GM12878 (cell line): ENCODE measurements at regions not wholly inside any gene's neighbourhood (a gene's known extent, or its start where the extent isn't known, plus 50 kb on each side); places are given as distances from the start of the nearest gene placed in this dataset.

Source experiments
- ASH2L ChIP-seq: fragments of 300-600, 200-600 bp; sonication (generic); IDR thresholded peaks from 2 replicates; pipeline ENCODE4 v1.6.1; 2017; ENCODE audit warnings: low read depth, mild to moderate bottlenecking, borderline replicate concordance
- CREM ChIP-seq: IDR thresholded peaks from 2 replicates; pipeline ENCODE4 v1.6.1; 2014; ENCODE audit warnings: antibody characterized with exemption, low read depth
- CTCF ChIP-seq, 3 experiments: IDR thresholded peaks in 2 of 3; conservative IDR thresholded peaks in 1 of 3; 2 replicates each; pipeline ENCODE4 v1.5.1; 2011; ENCODE audit warnings: low read depth in 3 of 3, low read length in 3 of 3, mild to moderate bottlenecking in 3 of 3, control low read depth in 2 of 3, moderate library complexity in 2 of 3, inconsistent platforms in 1 of 3, mixed read lengths in 1 of 3; ENCODE audit not compliant: control insufficient read depth in 2 of 3, insufficient read depth in 1 of 3; ENCODE audit errors: extremely low read depth in 1 of 3
- DPF2 ChIP-seq: fragments of 450-650 bp; IDR thresholded peaks from 2 replicates; pipeline ENCODE4 v1.6.1; 2017; ENCODE audit warnings: mild to moderate bottlenecking
- EED ChIP-seq: sonication (generic); IDR thresholded peaks from 2 replicates; pipeline ENCODE4 v1.6.1; 2016; ENCODE audit warnings: antibody characterized with exemption, low read depth
- ETV6 ChIP-seq, 2 experiments: fragments of 450-650 bp in 1 of 2; IDR thresholded peaks in 1 of 2; conservative IDR thresholded peaks in 1 of 2; 2 replicates each; pipeline ENCODE4 v1.6.1; 2014; ENCODE audit warnings: antibody characterized with exemption in 1 of 2, borderline replicate concordance in 1 of 2, low read depth in 1 of 2, mild to moderate bottlenecking in 1 of 2, moderate library complexity in 1 of 2
- EZH2 ChIP-seq: IDR thresholded peaks from 2 replicates; pipeline ENCODE4 v1.6.1; 2012; ENCODE audit warnings: low read depth, mild to moderate bottlenecking, control low read depth, inconsistent platforms, low read length, borderline replicate concordance; ENCODE audit not compliant: control insufficient read depth
- HDAC6 ChIP-seq: fragments of 200-600 bp; sonication (generic); IDR thresholded peaks from one replicate; pipeline ENCODE4 v1.8.0; 2017; ENCODE audit warnings: antibody characterized with exemption; ENCODE audit not compliant: unreplicated experiment
- KAT2A ChIP-seq: conservative IDR thresholded peaks from 2 replicates; pipeline ENCODE4 v1.6.1; 2011; ENCODE audit warnings: low read depth, low read length; ENCODE audit not compliant: control insufficient read depth
- KLF5 ChIP-seq: fragments of 450-650 bp; IDR thresholded peaks from 2 replicates; pipeline ENCODE4 v1.6.1; 2014; ENCODE audit warnings: mild to moderate bottlenecking; ENCODE audit not compliant: partially characterized antibody
- LARP7 ChIP-seq: fragments of 450-650 bp; IDR thresholded peaks from 2 replicates; pipeline ENCODE4 v1.6.1; 2017; ENCODE audit warnings: mild to moderate bottlenecking
- NR2C1 ChIP-seq: fragments of 450-650 bp; IDR thresholded peaks from 2 replicates; pipeline ENCODE4 v1.6.1; 2017; ENCODE audit warnings: antibody characterized with exemption, mild to moderate bottlenecking, moderate library complexity
- POLR2A ChIP-seq: IDR thresholded peaks from 2 replicates; pipeline ENCODE4 v1.6.1; 2011; ENCODE audit warnings: low read depth, mild to moderate bottlenecking, low read length
- POLR2AphosphoS2 ChIP-seq: IDR thresholded peaks from 2 replicates; pipeline ENCODE4 v1.6.1; 2011; ENCODE audit warnings: low read depth, mild to moderate bottlenecking, low read length, improper control_type of control experiment, moderate library complexity
- POU2F2 ChIP-seq: IDR thresholded peaks from 3 replicates; pipeline ENCODE4 v1.6.1; 2011; ENCODE audit warnings: low read depth, mild to moderate bottlenecking, low read length, borderline replicate concordance
- RBBP5 ChIP-seq: fragments of 200-600 bp; sonication (generic); conservative IDR thresholded peaks from 2 replicates; pipeline ENCODE4 v1.6.1; 2016
- SPI1 ChIP-seq: IDR thresholded peaks from 2 replicates; pipeline ENCODE4 v1.6.1; 2011; ENCODE audit warnings: low read depth, mild to moderate bottlenecking, low read length, moderate library complexity, borderline replicate concordance; ENCODE audit not compliant: insufficient read depth
- STAT1 ChIP-seq: fragments of 450-650 bp; conservative IDR thresholded peaks from 2 replicates; pipeline ENCODE4 v1.6.1; 2014; ENCODE audit warnings: antibody characterized with exemption, mild to moderate bottlenecking
- TAF1 ChIP-seq: IDR thresholded peaks from 2 replicates; pipeline ENCODE4 v1.6.1; 2011; ENCODE audit warnings: mild to moderate bottlenecking, low read depth, low read length, borderline replicate concordance
- TCF3 ChIP-seq: IDR thresholded peaks from 2 replicates; pipeline ENCODE4 v1.6.1; 2012; ENCODE audit warnings: low read depth, mild to moderate bottlenecking, low read length, borderline replicate concordance; ENCODE audit not compliant: insufficient read depth
- ZNF207 ChIP-seq: fragments of 450-650 bp; IDR thresholded peaks from 2 replicates; pipeline ENCODE4 v1.6.1; 2014; ENCODE audit warnings: antibody characterized with exemption, mild to moderate bottlenecking, borderline replicate concordance
- ZNF384 ChIP-seq: IDR thresholded peaks from 2 replicates; pipeline ENCODE4 v1.6.1; 2012; ENCODE audit warnings: low read depth, mild to moderate bottlenecking, low read length, improper control_type of control experiment, borderline replicate concordance
- ZNF622 ChIP-seq: fragments of 450-650 bp; IDR thresholded peaks from 2 replicates; pipeline ENCODE4 v1.6.1; 2017; ENCODE audit warnings: mild to moderate bottlenecking, inconsistent platforms
- TF ChIP-seq, protein P1 (sequence below): IDR thresholded peaks from 2 replicates; pipeline ENCODE4 v1.6.1; 2011; ENCODE audit warnings: mild to moderate bottlenecking, low read depth, low read length, moderate library complexity; ENCODE audit not compliant: insufficient replicate concordance
- TF ChIP-seq, protein P2 (sequence below): fragments of 450-650 bp; IDR thresholded peaks from 2 replicates; pipeline ENCODE4 v1.6.1; 2017; ENCODE audit warnings: antibody characterized with exemption, mild to moderate bottlenecking, moderate library complexity

- TF ChIP-seq CTCF (IDR thresholded peaks at IDR 0.05 in 2 of 3, conservative IDR thresholded peaks at IDR 0.05 in 1 of 3; ENCODE audit: control insufficient read depth in 2 of 3, extremely low read depth in 1 of 3, insufficient read depth in 1 of 3, low read depth in 3 of 3, low read length in 3 of 3): no peak
- peak in 1 of 2 experiments; percentile 83; a peak in 2 of 4 replicates for TF ChIP-seq ETV6 (conservative IDR thresholded peaks at IDR 0.05 in 1 of 2, IDR thresholded peaks at IDR 0.05 in 1 of 2; ENCODE audit: borderline replicate concordance in 1 of 2, low read depth in 1 of 2)
- TF ChIP-seq LARP7: 0 out of 2 replicates have a peak, but pooled peaks have one; percentile 43
- no peak for TF ChIP-seq ASH2L
- peak; percentile 95 for TF ChIP-seq DPF2
- no peak for TF ChIP-seq NR2C1
- TF ChIP-seq EZH2: no peak
- no peak for TF ChIP-seq STAT1
- TF ChIP-seq TAF1: peak; percentile 9; the same call in 1 of the 2 replicates
- TF ChIP-seq EED: peak; percentile 96
- TF ChIP-seq POLR2AphosphoS2: no peak
- TF ChIP-seq HDAC6: no peak
- no peak for TF ChIP-seq KAT2A
- peak; percentile 97 for TF ChIP-seq SPI1
- peak; percentile 97 for TF ChIP-seq TCF3
- TF ChIP-seq KLF5: peak; percentile 16
- peak; percentile 11; the same call in 1 of the 2 replicates for TF ChIP-seq ZNF384
- TF ChIP-seq, protein P1, sequence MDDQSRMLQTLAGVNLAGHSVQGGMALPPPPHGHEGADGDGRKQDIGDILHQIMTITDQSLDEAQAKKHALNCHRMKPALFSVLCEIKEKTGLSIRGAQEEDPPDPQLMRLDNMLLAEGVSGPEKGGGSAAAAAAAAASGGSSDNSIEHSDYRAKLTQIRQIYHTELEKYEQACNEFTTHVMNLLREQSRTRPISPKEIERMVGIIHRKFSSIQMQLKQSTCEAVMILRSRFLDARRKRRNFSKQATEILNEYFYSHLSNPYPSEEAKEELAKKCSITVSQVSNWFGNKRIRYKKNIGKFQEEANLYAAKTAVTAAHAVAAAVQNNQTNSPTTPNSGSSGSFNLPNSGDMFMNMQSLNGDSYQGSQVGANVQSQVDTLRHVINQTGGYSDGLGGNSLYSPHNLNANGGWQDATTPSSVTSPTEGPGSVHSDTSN: peak; percentile 20
- no peak for TF ChIP-seq RBBP5
- peak; percentile 61 for TF ChIP-seq POLR2A
- TF ChIP-seq POU2F2: peak; percentile 67; the same call in 2 of the 3 replicates
- TF ChIP-seq CREM: peak; percentile 90
- no peak for TF ChIP-seq ZNF622
- TF ChIP-seq, protein P2, sequence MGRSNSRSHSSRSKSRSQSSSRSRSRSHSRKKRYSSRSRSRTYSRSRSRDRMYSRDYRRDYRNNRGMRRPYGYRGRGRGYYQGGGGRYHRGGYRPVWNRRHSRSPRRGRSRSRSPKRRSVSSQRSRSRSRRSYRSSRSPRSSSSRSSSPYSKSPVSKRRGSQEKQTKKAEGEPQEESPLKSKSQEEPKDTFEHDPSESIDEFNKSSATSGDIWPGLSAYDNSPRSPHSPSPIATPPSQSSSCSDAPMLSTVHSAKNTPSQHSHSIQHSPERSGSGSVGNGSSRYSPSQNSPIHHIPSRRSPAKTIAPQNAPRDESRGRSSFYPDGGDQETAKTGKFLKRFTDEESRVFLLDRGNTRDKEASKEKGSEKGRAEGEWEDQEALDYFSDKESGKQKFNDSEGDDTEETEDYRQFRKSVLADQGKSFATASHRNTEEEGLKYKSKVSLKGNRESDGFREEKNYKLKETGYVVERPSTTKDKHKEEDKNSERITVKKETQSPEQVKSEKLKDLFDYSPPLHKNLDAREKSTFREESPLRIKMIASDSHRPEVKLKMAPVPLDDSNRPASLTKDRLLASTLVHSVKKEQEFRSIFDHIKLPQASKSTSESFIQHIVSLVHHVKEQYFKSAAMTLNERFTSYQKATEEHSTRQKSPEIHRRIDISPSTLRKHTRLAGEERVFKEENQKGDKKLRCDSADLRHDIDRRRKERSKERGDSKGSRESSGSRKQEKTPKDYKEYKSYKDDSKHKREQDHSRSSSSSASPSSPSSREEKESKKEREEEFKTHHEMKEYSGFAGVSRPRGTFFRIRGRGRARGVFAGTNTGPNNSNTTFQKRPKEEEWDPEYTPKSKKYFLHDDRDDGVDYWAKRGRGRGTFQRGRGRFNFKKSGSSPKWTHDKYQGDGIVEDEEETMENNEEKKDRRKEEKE: no peak
- no peak for TF ChIP-seq ZNF207
Measured at GRCh38 chr17:72421128-72422092, 300.6 kb downstream of the SOX9 start (continued).
